T-helper 9 cell (primary cell): ENCODE measurements at regions not wholly inside any gene's neighbourhood (a gene's known extent, or its start where the extent isn't known, plus 50 kb on each side); places are given as distances from the start of the nearest gene placed in this dataset.
A peak's percentile ranks its signal among the peaks of the same experiment; 100 is the strongest.
"Not testable (repeated sequence)": the region's sequence is repeated elsewhere in the genome, so short reads cannot be mapped to it uniquely, and the experiment has no call there.

ENCODE experiments used
- DNase-seq: peaks from one replicate; pipeline ENCODE4 v3.0.0-alpha.2; 2020

GRCh38 chrX:53883196-53883595 is 161.1 kb downstream of the PHF8 start:
- DNase-seq: no peak

GRCh38 chrX:53882331-53882730 is 161.9 kb downstream of the PHF8 start:
- no peak for DNase-seq

GRCh38 chrX:53880786-53881185 is 163.5 kb downstream of the PHF8 start:
- not testable (repeated sequence) for DNase-seq

- no peak for DNase-seq
Observed at GRCh38 chrX:53859890-53860289, 173.4 kb upstream of the HUWE1 start.

GRCh38 chrX:53831662-53832635 is 145.4 kb upstream of the HUWE1 start:
- peak; percentile 11 for DNase-seq

- DNase-seq: no peak
Observed at GRCh38 chrX:53824686-53825085, 138.2 kb upstream of the HUWE1 start.

- not testable (repeated sequence) for DNase-seq
Observed at GRCh38 chrX:53818115-53818514, 131.6 kb upstream of the HUWE1 start.

- DNase-seq: no peak
Observed at GRCh38 chrX:53817548-53817947, 131.0 kb upstream of the HUWE1 start.

- DNase-seq: no peak
Observed at GRCh38 chrX:53813670-53814440, 127.3 kb upstream of the HUWE1 start.

GRCh38 chrX:53798281-53798680 is 111.8 kb upstream of the HUWE1 start:
- no peak for DNase-seq

- DNase-seq: no peak
Observed at GRCh38 chrX:53795576-53795975, 109.1 kb upstream of the HUWE1 start.

GRCh38 chrX:53794181-53794580 is 107.7 kb upstream of the HUWE1 start:
- DNase-seq: no peak

- no peak for DNase-seq
Observed at GRCh38 chrX:53768865-53769264, 82.3 kb upstream of the HUWE1 start.

GRCh38 chrX:53768451-53768850 is 81.9 kb upstream of the HUWE1 start:
- DNase-seq: no peak

GRCh38 chrX:53767544-53767943 is 81.0 kb upstream of the HUWE1 start:
- no peak for DNase-seq

- not testable (repeated sequence) for DNase-seq
Observed at GRCh38 chrX:53757181-53757580, 70.7 kb upstream of the HUWE1 start.

GRCh38 chrX:53746718-53747117 is 60.2 kb upstream of the HUWE1 start:
- no peak for DNase-seq

GRCh38 chrX:53743244-53743643 is 56.7 kb upstream of the HUWE1 start:
- no peak for DNase-seq

- no peak for DNase-seq
Observed at GRCh38 chrX:53738370-53738906, 51.9 kb upstream of the HUWE1 start.
